ENCODE measurements at regions not wholly inside any gene's neighbourhood (a gene's known extent, or its start where the extent isn't known, plus 50 kb on each side); places are given as distances from the start of the nearest gene placed in this dataset.

DNA sequence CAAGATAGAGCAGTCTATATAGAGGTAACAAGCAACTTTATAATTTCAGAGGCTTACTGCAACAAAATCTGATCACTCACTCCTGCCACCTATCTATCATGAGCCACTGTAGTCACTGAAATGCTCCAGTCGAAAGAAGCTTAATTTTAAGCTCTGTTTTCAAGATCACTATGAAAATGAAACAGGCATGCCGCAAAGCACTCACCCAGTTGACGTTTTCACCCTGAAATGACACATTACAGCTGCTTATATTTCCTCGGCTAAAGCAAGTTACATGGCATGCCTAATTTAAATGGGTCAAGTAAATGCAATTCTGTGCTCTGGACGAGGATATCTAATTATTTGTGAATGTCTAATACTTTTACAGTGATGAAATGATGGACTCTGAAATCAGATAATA is 616.3 kb downstream of the FAM181B start:
- FAIRE-seq (no peak), DNase-seq (ENCODE audit: low read depth in 1 of 2, low spot score in 1 of 2) (no peak), ATAC-seq (no peak)
- H3K4me2 ChIP-seq: no peak overlapping the region
- no peaks in the 10 kb centered on the region for H3K9me3 ChIP-seq
- no peaks in the 10 kb centered on the region for H3K4me1 ChIP-seq
- WGBS (ENCODE audit: missing lambda C conversion rate): 4% methylated on average over 5 of the region's 5 CpGs
- no peak overlapping the region for H3K4me3 ChIP-seq
- CTCF ChIA-PET: interaction anchor here (0.7 kb wide), 1 partner anchor 9 kb away, joined by 3 read pairs; no protein-coding TSS in a partner anchor
- TF ChIP-seq TP53 (CRISPR knock-in tag; IDR thresholded peaks at IDR 0.05): no peak
- no peak overlapping the region for H3K27ac ChIP-seq
- POLR2A ChIA-PET: no interaction called here

DNA sequence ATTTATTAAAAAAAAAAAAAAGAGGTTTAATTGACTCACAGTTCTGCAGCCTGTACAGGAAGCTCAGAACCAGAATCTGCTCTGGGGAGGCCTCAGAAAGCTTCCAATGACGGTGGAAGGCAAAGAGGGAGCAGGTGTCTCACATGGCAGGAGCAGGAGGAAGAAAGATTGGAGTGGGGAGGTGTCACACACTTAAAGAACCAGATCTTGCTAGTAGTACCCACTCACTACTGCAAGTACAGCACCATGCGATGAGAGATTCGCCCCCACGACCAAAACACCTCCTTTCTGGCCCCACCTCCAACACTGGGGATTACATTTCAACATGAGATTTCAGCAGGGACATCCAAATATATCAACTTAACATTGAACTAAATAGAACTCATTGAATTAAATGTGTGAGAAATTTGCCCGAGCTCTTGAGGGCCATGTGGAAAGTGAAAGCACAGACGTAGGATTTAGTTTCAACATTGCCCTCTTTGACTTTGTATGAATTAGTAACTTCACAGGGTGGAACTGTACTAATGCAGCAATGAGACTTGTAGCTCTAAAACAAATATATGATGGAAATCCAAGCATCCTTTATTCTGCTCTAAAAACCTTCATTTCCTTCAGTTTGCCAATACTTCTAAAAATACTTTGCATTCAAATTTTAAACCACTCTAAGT is 628.2 kb downstream of the FAM181B start:
- POLR2A ChIA-PET: no interaction called here
- TF ChIP-seq FOSL2 (IDR thresholded peaks at IDR 0.05) (no peak), FOSL2 (CRISPR knock-in tag; IDR thresholded peaks at IDR 0.05) (no peak), CHD2 (IDR thresholded peaks at IDR 0.05; ENCODE audit: low read length, partially characterized antibody) (no peak), CHD4 (IDR thresholded peaks at IDR 0.05; ENCODE audit: borderline replicate concordance) (no peak), ESRRA (IDR thresholded peaks at IDR 0.05; ENCODE audit: borderline replicate concordance, low read length) (no peak), JUN (IDR thresholded peaks at IDR 0.05) (no peak), EP300 (IDR thresholded peaks at IDR 0.05) (no peak), BHLHE40 (IDR thresholded peaks at IDR 0.05; ENCODE audit: low read depth, low read length) (no peak), NFE2L2 (conservative IDR thresholded peaks at IDR 0.05; ENCODE audit: low read length) (no peak), TP53 (CRISPR knock-in tag; IDR thresholded peaks at IDR 0.05) (no peak), KDM1A (IDR thresholded peaks at IDR 0.05; ENCODE audit: low read depth) (no peak), JUNB (IDR thresholded peaks at IDR 0.05) (no peak), SREBF2 (IDR thresholded peaks at IDR 0.05) (no peak), BCL3 (IDR thresholded peaks at IDR 0.05) (no peak), HOXB5 (CRISPR knock-in tag; IDR thresholded peaks at IDR 0.05) (no peak), E2F6 (IDR thresholded peaks at IDR 0.05; ENCODE audit: borderline replicate concordance, low read depth) (no peak)
- TF ChIP-seq, protein P1, sequence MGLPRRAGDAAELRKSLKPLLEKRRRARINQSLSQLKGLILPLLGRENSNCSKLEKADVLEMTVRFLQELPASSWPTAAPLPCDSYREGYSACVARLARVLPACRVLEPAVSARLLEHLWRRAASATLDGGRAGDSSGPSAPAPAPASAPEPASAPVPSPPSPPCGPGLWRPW (IDR thresholded peaks at IDR 0.05): no peak
- TF ChIP-seq, protein P2, sequence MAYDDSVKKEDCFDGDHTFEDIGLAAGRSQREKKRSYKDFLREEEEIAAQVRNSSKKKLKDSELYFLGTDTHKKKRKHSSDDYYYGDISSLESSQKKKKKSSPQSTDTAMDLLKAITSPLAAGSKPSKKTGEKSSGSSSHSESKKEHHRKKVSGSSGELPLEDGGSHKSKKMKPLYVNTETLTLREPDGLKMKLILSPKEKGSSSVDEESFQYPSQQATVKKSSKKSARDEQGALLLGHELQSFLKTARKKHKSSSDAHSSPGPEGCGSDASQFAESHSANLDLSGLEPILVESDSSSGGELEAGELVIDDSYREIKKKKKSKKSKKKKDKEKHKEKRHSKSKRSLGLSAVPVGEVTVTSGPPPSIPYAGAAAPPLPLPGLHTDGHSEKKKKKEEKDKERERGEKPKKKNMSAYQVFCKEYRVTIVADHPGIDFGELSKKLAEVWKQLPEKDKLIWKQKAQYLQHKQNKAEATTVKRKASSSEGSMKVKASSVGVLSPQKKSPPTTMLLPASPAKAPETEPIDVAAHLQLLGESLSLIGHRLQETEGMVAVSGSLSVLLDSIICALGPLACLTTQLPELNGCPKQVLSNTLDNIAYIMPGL (CRISPR knock-in tag; IDR thresholded peaks at IDR 0.05; ENCODE audit: borderline replicate concordance): no peak
- Histone ChIP-seq H3K9me3 (no peaks in the 10 kb centered on the region), H3K4me3 (no peak overlapping the region), H3K4me2 (no peak overlapping the region), H3K27ac (no peak overlapping the region), H3K4me1 (no peaks in the 10 kb centered on the region)
- CTCF ChIA-PET: no interaction called here
- DNase-seq (ENCODE audit: low read depth in 1 of 2, low spot score in 1 of 2): no peak
- no peak for ATAC-seq
- 3% methylated on average over 6 of the region's 6 CpGs for WGBS (ENCODE audit: missing lambda C conversion rate)
- FAIRE-seq: no peak

DNA sequence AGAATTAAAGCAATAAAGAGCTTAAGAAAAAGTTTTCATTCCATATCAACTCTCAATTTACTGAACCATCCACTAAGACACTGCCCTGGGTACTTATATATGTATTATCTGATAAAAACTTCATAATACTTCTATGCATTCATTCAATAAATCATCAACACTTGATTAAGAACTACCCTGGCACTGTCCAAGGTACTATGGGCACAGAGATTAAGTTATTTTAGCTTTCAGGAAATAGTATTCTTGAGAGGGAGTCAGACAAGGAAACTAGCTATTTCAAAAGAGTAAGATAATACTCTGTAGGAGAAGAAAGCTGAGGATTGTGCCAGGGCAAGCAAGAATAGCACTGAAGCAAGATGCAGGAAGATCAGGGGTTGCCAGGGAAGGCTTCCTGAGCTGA is 640.8 kb downstream of the FAM181B start:
- ChIA-PET CTCF (no interaction called here), POLR2A (no interaction called here)
- no peak overlapping the region for H3K4me3 ChIP-seq
- TF ChIP-seq PHF8 (IDR thresholded peaks at IDR 0.05; ENCODE audit: borderline replicate concordance, low read depth) (no peak), ELK1 (IDR thresholded peaks at IDR 0.05; ENCODE audit: low read depth, low read length) (no peak)
- no peak overlapping the region for H3K27ac ChIP-seq
- no peak overlapping the region for H3K4me2 ChIP-seq
- H3K4me1 ChIP-seq: no peaks in the 10 kb centered on the region
- ATAC-seq (no peak), DNase-seq (ENCODE audit: low read depth in 1 of 2, low spot score in 1 of 2) (no peak), FAIRE-seq (no peak)
- H3K9me3 ChIP-seq: no peaks in the 10 kb centered on the region; the same call in 1 of the 3 replicates
